H9 (cell line): ENCODE measurements at regions not wholly inside any gene's neighbourhood (a gene's known extent, or its start where the extent isn't known, plus 50 kb on each side); places are given as distances from the start of the nearest gene placed in this dataset.

Source experiments
- DNase-seq: peaks from one replicate; pipeline ENCODE4 v3.0.0-alpha.2; 2017
- H2AFZ ChIP-seq: one replicate; pipeline ENCODE4 v1.6.1; 2013; ENCODE audit warnings: mild to moderate bottlenecking, low read length, control low read depth, moderate library complexity
- H2AK5ac ChIP-seq: 2 replicates; pipeline ENCODE4 v1.6.1; 2013; ENCODE audit warnings: low read length, control low read depth, mixed read lengths; ENCODE audit not compliant: insufficient read length
- H2BK120ac ChIP-seq: one replicate; pipeline ENCODE4 v1.6.1; 2013; ENCODE audit warnings: low read depth, mild to moderate bottlenecking, low read length, control low read depth, inconsistent platforms; ENCODE audit not compliant: poor library complexity, severe bottlenecking
- H2BK12ac ChIP-seq: 2 replicates; pipeline ENCODE4 v1.6.1; 2013; ENCODE audit warnings: low read length, control low read depth, mixed read lengths, low read depth; ENCODE audit not compliant: insufficient read length
- H2BK15ac ChIP-seq: 2 replicates; pipeline ENCODE4 v1.6.1; 2013; ENCODE audit warnings: low read depth, low read length, control low read depth
- H2BK20ac ChIP-seq: one replicate; pipeline ENCODE4 v1.6.1; 2013; ENCODE audit warnings: low read depth, mild to moderate bottlenecking, low read length, control low read depth, inconsistent platforms; ENCODE audit not compliant: poor library complexity, severe bottlenecking
- H2BK5ac ChIP-seq: 2 replicates; pipeline ENCODE4 v1.6.1; 2013; ENCODE audit warnings: low read length, control low read depth, mixed read lengths; ENCODE audit not compliant: insufficient read length
- H3K14ac ChIP-seq: 2 replicates; pipeline ENCODE4 v1.6.1; 2013; ENCODE audit warnings: low read length, control low read depth; ENCODE audit not compliant: insufficient read depth
- H3K18ac ChIP-seq: 2 replicates; pipeline ENCODE4 v1.6.1; 2013; ENCODE audit warnings: low read depth, mild to moderate bottlenecking, mixed read lengths, low read length, control low read depth; ENCODE audit not compliant: insufficient read length
- H3K23ac ChIP-seq: 2 replicates; pipeline ENCODE4 v1.6.1; 2013; ENCODE audit warnings: low read length, control low read depth, mixed read lengths, low read depth; ENCODE audit not compliant: insufficient read length
- H3K23me2 ChIP-seq: 2 replicates; pipeline ENCODE4 v1.6.1; 2013; ENCODE audit warnings: low read depth, mild to moderate bottlenecking, mixed read lengths, low read length, control low read depth; ENCODE audit not compliant: insufficient read length, poor library complexity, severe bottlenecking
- H3K27ac ChIP-seq: 2 replicates; pipeline ENCODE4 v1.5.1; 2013; ENCODE audit warnings: low read length, control low read depth, mixed read lengths, low read depth; ENCODE audit not compliant: insufficient read length
- H3K27me3 ChIP-seq: 2 replicates; pipeline ENCODE4 v1.6.1; 2013; ENCODE audit warnings: low read length, control low read depth, inconsistent platforms; ENCODE audit not compliant: insufficient read depth
- H3K4ac ChIP-seq: 2 replicates; pipeline ENCODE4 v1.6.1; 2013; ENCODE audit warnings: low read depth, mild to moderate bottlenecking, control low read depth, inconsistent platforms, low read length, moderate library complexity
- H3K4me1 ChIP-seq: 2 replicates; pipeline ENCODE4 v1.6.1; 2013; ENCODE audit warnings: low read length, control low read depth, inconsistent platforms; ENCODE audit not compliant: insufficient read depth
- H3K4me2 ChIP-seq: 2 replicates; pipeline ENCODE4 v1.6.1; 2013; ENCODE audit warnings: low read length, control low read depth, mixed read lengths; ENCODE audit not compliant: insufficient read length, insufficient read depth
- H3K56ac ChIP-seq: 2 replicates; pipeline ENCODE4 v1.6.1; 2013; ENCODE audit warnings: low read depth, mild to moderate bottlenecking, mixed read lengths, low read length, control low read depth; ENCODE audit not compliant: insufficient read length
- H3K79me1 ChIP-seq: 2 replicates; pipeline ENCODE4 v1.6.1; 2013; ENCODE audit warnings: low read depth, mild to moderate bottlenecking, moderate library complexity, low read length, control low read depth, inconsistent platforms; ENCODE audit not compliant: insufficient read depth, poor library complexity, severe bottlenecking
- H3K79me2 ChIP-seq: 2 replicates; pipeline ENCODE4 v1.6.1; 2013; ENCODE audit warnings: low read length, control low read depth, inconsistent platforms; ENCODE audit not compliant: insufficient read depth
- H3K9ac ChIP-seq: 2 replicates; pipeline ENCODE4 v1.6.1; 2013; ENCODE audit warnings: low read length, control low read depth, mixed read lengths; ENCODE audit not compliant: insufficient read length; ENCODE audit errors: extremely low read depth
- H3K9me3 ChIP-seq: one replicate; pipeline ENCODE4 v1.6.1; 2013; ENCODE audit warnings: low read depth, low read length, inconsistent platforms; ENCODE audit not compliant: control insufficient read depth
- H3T11ph ChIP-seq: one replicate; pipeline ENCODE4 v1.6.1; 2013; ENCODE audit warnings: mild to moderate bottlenecking, low read length, control low read depth, inconsistent platforms
- H4K20me1 ChIP-seq: one replicate; pipeline ENCODE4 v1.6.1; 2013; ENCODE audit not compliant: control insufficient read depth, insufficient read length, insufficient read depth
- H4K5ac ChIP-seq: 2 replicates; pipeline ENCODE4 v1.6.1; 2013; ENCODE audit warnings: low read depth, mild to moderate bottlenecking, mixed read lengths, low read length, control low read depth; ENCODE audit not compliant: insufficient read length
- H4K8ac ChIP-seq: replicated peaks from 2 replicates; pipeline ENCODE4 v1.6.1; 2013; ENCODE audit warnings: low read length, control low read depth, mixed read lengths, low read depth; ENCODE audit not compliant: insufficient read length
- H4K91ac ChIP-seq: 2 replicates; pipeline ENCODE4 v1.6.1; 2013; ENCODE audit warnings: low read depth, mild to moderate bottlenecking, moderate library complexity, mixed read lengths, low read length, control low read depth; ENCODE audit not compliant: insufficient read length
- H3K27ac Mint-ChIP-seq, 3 experiments: 2 replicates in 2 of 3; 3 replicates in 1 of 3; pipeline ENCODE4 v1.8.0; 2020 to 2021; ENCODE audit warnings: mixed read lengths in 3 of 3, mild to moderate bottlenecking in 1 of 3, moderate library complexity in 1 of 3
- H3K27me3 Mint-ChIP-seq: 2 replicates; pipeline ENCODE4 v1.8.0; 2021; ENCODE audit warnings: low read depth, mild to moderate bottlenecking, moderate library complexity, mixed read lengths
- H3K36me3 Mint-ChIP-seq, 3 experiments: 2 replicates in 2 of 3; 3 replicates in 1 of 3; pipeline ENCODE4 v1.8.0; 2020 to 2021; ENCODE audit warnings: low read depth in 3 of 3, mixed read lengths in 3 of 3; ENCODE audit not compliant: insufficient read depth in 1 of 3
- H3K4me1 Mint-ChIP-seq, 2 experiments: 2 replicates each; pipeline ENCODE4 v1.8.0; 2020; ENCODE audit warnings: mixed read lengths in 2 of 2
- H3K4me3 Mint-ChIP-seq, 2 experiments: 2 replicates in 1 of 2; 3 replicates in 1 of 2; pipeline ENCODE4 v1.8.0; 2020 to 2021; ENCODE audit warnings: mild to moderate bottlenecking in 2 of 2, mixed read lengths in 2 of 2, moderate library complexity in 1 of 2
- H3K9me3 Mint-ChIP-seq, 2 experiments: 2 replicates in 1 of 2; 3 replicates in 1 of 2; pipeline ENCODE4 v1.8.0; 2020; ENCODE audit warnings: mild to moderate bottlenecking in 2 of 2, mixed read lengths in 2 of 2, moderate library complexity in 1 of 2
- WGBS: extraction: QIAGEN DNeasy Blood & Tissue Kit; methylation state at CpG from one replicate; pipeline ENCODE4 v1.1.7; 2013; ENCODE audit warnings: missing lambda C conversion rate, low lambda C conversion rate, mixed read lengths; ENCODE audit not compliant: insufficient read length; ENCODE audit errors: extremely low coverage; 5-methylcytosine and 5-hydroxymethylcytosine counted together
- TF ChIP-seq, protein P1 (sequence below): fragments of 200-600 bp; sonication (generic); conservative IDR thresholded peaks from 3 replicates; pipeline ENCODE4 v1.8.0; 2021; ENCODE audit warnings: antibody characterized with exemption, mild to moderate bottlenecking

DNA sequence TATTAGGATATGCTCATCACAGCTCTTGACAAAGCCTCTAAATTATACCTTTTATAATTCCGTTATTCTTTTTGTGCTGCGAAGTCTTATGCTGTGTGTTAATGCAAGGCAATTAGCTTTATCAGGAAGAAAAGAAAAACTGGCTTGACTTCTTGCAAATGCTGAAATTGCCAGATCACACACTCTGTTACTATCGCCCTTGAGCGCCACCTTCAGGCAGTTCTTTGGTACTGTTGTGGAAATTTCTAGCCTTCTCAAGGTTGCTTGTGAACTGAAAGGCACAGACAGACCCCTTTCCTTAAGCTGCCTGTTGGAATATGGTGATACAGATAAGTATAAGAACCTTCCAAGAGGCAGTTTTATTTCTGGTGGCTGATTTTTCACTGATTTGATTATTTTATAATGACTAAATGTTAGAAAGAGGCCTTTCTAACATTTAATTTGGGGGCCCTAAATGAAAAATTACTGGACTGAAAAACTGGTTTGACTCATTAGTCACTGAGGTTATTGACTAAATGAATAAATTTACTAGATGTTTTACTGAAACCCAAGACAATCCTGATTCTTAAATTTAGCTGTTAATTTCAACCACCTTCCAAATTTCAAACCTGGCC is 126.2 kb upstream of the RASGRP1 start:
- Histone ChIP-seq H3T11ph (no peak overlapping the region), H3K14ac (no peak overlapping the region), H3K4ac (no peak overlapping the region), H3K56ac (no peak overlapping the region), H2BK5ac (no peak overlapping the region), H3K18ac (no peak overlapping the region), H3K79me2 (no peaks in the 10 kb centered on the region), H4K20me1 (no peaks in the 10 kb centered on the region), H4K5ac (no peak overlapping the region), H3K27ac (no peak overlapping the region), H3K9ac (no peak overlapping the region), H2BK12ac (no peak overlapping the region), H3K9me3 (no peaks in the 10 kb centered on the region), H2AK5ac (no peak overlapping the region), H4K8ac (no peak overlapping the region), H2BK15ac (no peak overlapping the region), H4K91ac (no peak overlapping the region), H3K23me2 (no peaks in the 10 kb centered on the region), H3K4me2 (no peak overlapping the region), H3K27me3 (no peaks in the 10 kb centered on the region), H3K23ac (no peak overlapping the region), H2BK20ac (no peak overlapping the region), H2BK120ac (no peak overlapping the region), H2AFZ (no peak overlapping the region), H3K79me1 (no peaks in the 10 kb centered on the region), H3K4me1 (no peaks in the 10 kb centered on the region; the same call in 1 of the 2 replicates)
- peak; percentile 75 for DNase-seq
- Mint-ChIP-seq H3K27ac (no peak overlapping the region; a peak in 1 of 7 replicates), H3K4me3 (no peak overlapping the region), H3K27me3 (0 out of 2 replicates have a peak, but pooled peaks cover 2% of the 10 kb centered on the region), H3K9me3 (no peaks in the 10 kb centered on the region), H3K4me1 (peaks cover 8 to 13% of the 10 kb centered on the region in 2 experiments), H3K36me3 (no peaks in the 10 kb centered on the region)
- TF ChIP-seq, protein P1, sequence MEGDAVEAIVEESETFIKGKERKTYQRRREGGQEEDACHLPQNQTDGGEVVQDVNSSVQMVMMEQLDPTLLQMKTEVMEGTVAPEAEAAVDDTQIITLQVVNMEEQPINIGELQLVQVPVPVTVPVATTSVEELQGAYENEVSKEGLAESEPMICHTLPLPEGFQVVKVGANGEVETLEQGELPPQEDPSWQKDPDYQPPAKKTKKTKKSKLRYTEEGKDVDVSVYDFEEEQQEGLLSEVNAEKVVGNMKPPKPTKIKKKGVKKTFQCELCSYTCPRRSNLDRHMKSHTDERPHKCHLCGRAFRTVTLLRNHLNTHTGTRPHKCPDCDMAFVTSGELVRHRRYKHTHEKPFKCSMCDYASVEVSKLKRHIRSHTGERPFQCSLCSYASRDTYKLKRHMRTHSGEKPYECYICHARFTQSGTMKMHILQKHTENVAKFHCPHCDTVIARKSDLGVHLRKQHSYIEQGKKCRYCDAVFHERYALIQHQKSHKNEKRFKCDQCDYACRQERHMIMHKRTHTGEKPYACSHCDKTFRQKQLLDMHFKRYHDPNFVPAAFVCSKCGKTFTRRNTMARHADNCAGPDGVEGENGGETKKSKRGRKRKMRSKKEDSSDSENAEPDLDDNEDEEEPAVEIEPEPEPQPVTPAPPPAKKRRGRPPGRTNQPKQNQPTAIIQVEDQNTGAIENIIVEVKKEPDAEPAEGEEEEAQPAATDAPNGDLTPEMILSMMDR = peak; percentile 89
- no CpG with 5 or more reads among the region's 4 CpGs for WGBS
